H1 (cell line): ENCODE measurements at regions not wholly inside any gene's neighbourhood (a gene's known extent, or its start where the extent isn't known, plus 50 kb on each side); places are given as distances from the start of the nearest gene placed in this dataset.

Experiments
- CTCF ChIA-PET: fragments of 300-600 bp; sonication (Branson Sonifier 250); formaldehyde crosslinking; loops from one replicate; lab custom pipeline; 2021; ENCODE audit not compliant: partially characterized antibody; lab: Charles Lee
- POLR2A ChIA-PET: fragments of 300-600 bp; sonication (Branson Sonifier 250); formaldehyde crosslinking; loops from one replicate; lab custom pipeline; 2021; ENCODE audit warnings: inconsistent platforms; ENCODE audit not compliant: partially characterized antibody; lab: Charles Lee
- DNase-seq, 2 experiments: peaks; one replicate each; pipeline versions ENCODE4 v3.0.0 to v3.0.0-alpha.2; 2010 to 2022; ENCODE audit warnings: low spot score in 2 of 2, low read depth in 1 of 2, mixed read lengths in 1 of 2
- FAIRE-seq: peaks from 2 replicates; lab custom pipeline; 2011; peaks lifted over from hg19 to GRCh38; lab: Jason Lieb, UNC
- H2AFZ ChIP-seq: 2 replicates; pipeline ENCODE4 v1.8.1; 2012; ENCODE audit warnings: low read length, inconsistent platforms
- H2AK5ac ChIP-seq: 2 replicates; pipeline ENCODE4 v1.6.1; 2013; ENCODE audit warnings: low read depth, low read length
- H2BK120ac ChIP-seq: replicated peaks from 2 replicates; pipeline ENCODE3; 2013; ENCODE audit warnings: low read depth, low read length, inconsistent platforms
- H2BK12ac ChIP-seq: 2 replicates; pipeline ENCODE4 v1.6.1; 2013; ENCODE audit warnings: low read depth, low read length
- H2BK15ac ChIP-seq: 2 replicates; pipeline ENCODE4 v1.6.1; 2013; ENCODE audit warnings: low read length
- H2BK20ac ChIP-seq: 2 replicates; pipeline ENCODE4 v1.6.1; 2013; ENCODE audit warnings: low read length
- H2BK5ac ChIP-seq: 2 replicates; pipeline ENCODE4 v1.6.1; 2013; ENCODE audit warnings: low read depth, low read length
- H3K14ac ChIP-seq: 2 replicates; pipeline ENCODE4 v1.6.1; 2013; ENCODE audit warnings: inconsistent platforms; ENCODE audit not compliant: insufficient read length
- H3K18ac ChIP-seq: 2 replicates; pipeline ENCODE4 v1.6.1; 2013; ENCODE audit warnings: low read length; ENCODE audit errors: extremely low read depth
- H3K23ac ChIP-seq: 2 replicates; pipeline ENCODE4 v1.6.1; 2013; ENCODE audit warnings: inconsistent platforms; ENCODE audit not compliant: insufficient read length
- H3K23me2 ChIP-seq: 2 replicates; pipeline ENCODE4 v1.6.1; 2013; ENCODE audit warnings: low read depth, low read length
- H3K27ac ChIP-seq: 2 replicates; pipeline ENCODE4 v1.6.1; 2011; ENCODE audit warnings: low read depth, low read length, inconsistent platforms
- H3K27me3 ChIP-seq, 4 experiments: replicated peaks in 1 of 4; 1 replicate in 1 of 4; 2 replicates in 3 of 4; pipeline versions ENCODE4 v1.6.1 to v1.8.1; 2011 to 2013; ENCODE audit warnings: low read length in 3 of 4, mild to moderate bottlenecking in 3 of 4, inconsistent platforms in 2 of 4, mixed read lengths in 2 of 4, moderate library complexity in 1 of 4; ENCODE audit not compliant: control insufficient read depth in 3 of 4, insufficient read depth in 3 of 4; ENCODE audit errors: extremely low read depth in 1 of 4
- H3K36me3 ChIP-seq, 4 experiments: 2 replicates each; pipeline versions ENCODE4 v1.6.1 to v1.8.1; 2011 to 2013; ENCODE audit warnings: mild to moderate bottlenecking in 4 of 4, low read length in 3 of 4, moderate library complexity in 2 of 4, control low read depth in 1 of 4, inconsistent platforms in 1 of 4; ENCODE audit not compliant: insufficient read depth in 4 of 4, control insufficient read depth in 2 of 4
- H3K4ac ChIP-seq: replicated peaks from 2 replicates; pipeline ENCODE3; 2013; ENCODE audit warnings: low read length, low read depth, mixed read lengths, inconsistent platforms; ENCODE audit not compliant: insufficient read length
- H3K4me1 ChIP-seq, 4 experiments: replicated peaks in 1 of 4; 1 replicate in 1 of 4; 2 replicates in 3 of 4; pipeline versions ENCODE4 v1.6.1 to v1.8.1; 2011 to 2013; ENCODE audit warnings: low read length in 3 of 4, inconsistent platforms in 2 of 4, mixed read lengths in 1 of 4; ENCODE audit not compliant: insufficient read depth in 4 of 4, control insufficient read depth in 3 of 4
- H3K4me2 ChIP-seq, 2 experiments: 2 replicates each; pipeline versions ENCODE4 v1.6.1 to v1.8.1; 2011 to 2013; ENCODE audit warnings: low read depth in 2 of 2, low read length in 2 of 2, control low read depth in 1 of 2, inconsistent platforms in 1 of 2, mild to moderate bottlenecking in 1 of 2; ENCODE audit not compliant: insufficient read depth in 1 of 2
- H3K4me3 ChIP-seq, 4 experiments: fragments of 200-600, 300-600 bp in 1 of 4; sonication (generic), shearing (Covaris generic), sonication (Bioruptor Twin) in 1 of 4; 2 replicates each; pipeline versions ENCODE4 v1.5.1 to v1.8.1; 2011 to 2016; ENCODE audit warnings: low read length in 4 of 4, low read depth in 3 of 4, control low read depth in 2 of 4, inconsistent platforms in 2 of 4, mild to moderate bottlenecking in 2 of 4, mixed read lengths in 1 of 4, moderate library complexity in 1 of 4; ENCODE audit not compliant: insufficient read depth in 2 of 4; ENCODE audit errors: extremely low read depth in 1 of 4
- H3K56ac ChIP-seq: replicated peaks from 2 replicates; pipeline ENCODE3; 2013; ENCODE audit warnings: low read depth, mild to moderate bottlenecking, mixed read lengths, low read length, inconsistent platforms; ENCODE audit not compliant: insufficient read length
- H3K79me1 ChIP-seq: 2 replicates; pipeline ENCODE4 v1.6.1; 2013; ENCODE audit warnings: low read depth, low read length, control low read depth
- H3K79me2 ChIP-seq, 2 experiments: 2 replicates each; pipeline versions ENCODE4 v1.6.1 to v1.8.1; 2012 to 2013; ENCODE audit warnings: low read length in 2 of 2, mild to moderate bottlenecking in 2 of 2, inconsistent platforms in 1 of 2; ENCODE audit not compliant: insufficient read depth in 2 of 2, control insufficient read depth in 1 of 2
- H3K9ac ChIP-seq, 4 experiments: replicated peaks in 1 of 4; 1 replicate in 1 of 4; 2 replicates in 3 of 4; pipeline versions ENCODE4 v1.6.1 to v1.8.1; 2011 to 2013; ENCODE audit warnings: low read depth in 3 of 4, low read length in 3 of 4, control low read depth in 2 of 4, mild to moderate bottlenecking in 2 of 4, moderate library complexity in 2 of 4, inconsistent platforms in 1 of 4; ENCODE audit errors: extremely low read depth in 1 of 4
- H3K9me3 ChIP-seq, 2 experiments: 2 replicates each; pipeline versions ENCODE4 v1.6.1 to v1.8.1; 2012 to 2013; ENCODE audit warnings: mild to moderate bottlenecking in 2 of 2, moderate library complexity in 2 of 2, control low read depth in 1 of 2, inconsistent platforms in 1 of 2, low read depth in 1 of 2, low read length in 1 of 2, mixed read lengths in 1 of 2; ENCODE audit not compliant: insufficient read depth in 2 of 2
- H4K20me1 ChIP-seq, 2 experiments: replicated peaks in 1 of 2; 2 replicates each; pipeline versions ENCODE3 to v1.8.1; 2011 to 2013; ENCODE audit warnings: inconsistent platforms in 2 of 2, low read length in 2 of 2, mild to moderate bottlenecking in 1 of 2; ENCODE audit not compliant: insufficient read depth in 2 of 2, control insufficient read depth in 1 of 2
- H4K5ac ChIP-seq: 2 replicates; pipeline ENCODE4 v1.6.1; 2013; ENCODE audit warnings: low read length, low read depth, mixed read lengths, inconsistent platforms; ENCODE audit not compliant: insufficient read length
- H4K8ac ChIP-seq: 2 replicates; pipeline ENCODE4 v1.8.0; 2013; ENCODE audit warnings: mild to moderate bottlenecking, moderate library complexity, low read length, inconsistent platforms; ENCODE audit not compliant: insufficient read depth; ENCODE audit errors: extremely low read depth
- H4K91ac ChIP-seq: replicated peaks from 2 replicates; pipeline ENCODE3; 2013; ENCODE audit warnings: low read length, mixed read lengths, inconsistent platforms; ENCODE audit not compliant: insufficient read length
- BCL11A ChIP-seq, 2 experiments: IDR thresholded peaks; one replicate each; pipeline ENCODE4 v1.6.1; 2011; ENCODE audit warnings: low read depth in 2 of 2, low read length in 2 of 2, mild to moderate bottlenecking in 2 of 2
- CEBPB ChIP-seq: IDR thresholded peaks from 2 replicates; pipeline ENCODE4 v1.6.1; 2012; ENCODE audit warnings: low read depth, low read length
- EP300 ChIP-seq, 2 experiments: IDR thresholded peaks; 1 replicate in 1 of 2; 2 replicates in 1 of 2; pipeline ENCODE4 v1.6.1; 2011 to 2012; ENCODE audit warnings: low read depth in 2 of 2, low read length in 2 of 2, mild to moderate bottlenecking in 2 of 2, borderline replicate concordance in 1 of 2, inconsistent platforms in 1 of 2, moderate library complexity in 1 of 2
- GTF2F1 ChIP-seq: IDR thresholded peaks from 2 replicates; pipeline ENCODE4 v1.6.1; 2012; ENCODE audit warnings: low read depth, low read length, improper control_type of control experiment, borderline replicate concordance
- POU5F1 ChIP-seq: IDR thresholded peaks from 2 replicates; pipeline ENCODE4 v1.6.1; 2011; ENCODE audit warnings: low read depth, mild to moderate bottlenecking, low read length, moderate library complexity
- WGBS, 2 experiments: shearing (Covaris generic) in 1 of 2; methylation state at CpG; one replicate each; pipeline versions ENCODE4 v1.1.6 to v1.1.7; 2013 to 2015; ENCODE audit warnings: low lambda C conversion rate in 2 of 2, mixed read lengths in 2 of 2, inconsistent platforms in 1 of 2, low coverage in 1 of 2, missing lambda C conversion rate in 1 of 2; ENCODE audit not compliant: insufficient replicate concordance in 2 of 2, insufficient coverage in 1 of 2, insufficient read length in 1 of 2; ENCODE audit errors: extremely low coverage in 1 of 2, missing lambda C conversion rate in 1 of 2; 5-methylcytosine and 5-hydroxymethylcytosine counted together

DNA sequence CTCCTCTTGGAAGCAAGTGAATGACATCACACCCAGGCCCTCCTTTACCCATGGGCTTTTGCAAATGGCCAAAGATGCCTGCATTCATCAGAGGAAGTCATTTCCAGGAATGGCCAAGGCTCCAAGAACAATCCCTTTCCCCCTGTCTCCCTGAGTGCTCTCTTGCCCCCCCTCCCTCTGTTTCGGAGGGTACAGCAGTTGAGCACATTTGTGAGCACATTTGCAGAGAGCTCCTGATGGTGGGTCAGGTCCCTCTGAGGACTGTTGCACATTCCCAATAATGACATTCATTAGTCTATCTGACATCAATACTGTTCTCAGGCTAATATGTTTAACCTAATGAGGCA, 113.4 kb downstream of the MATN1 start:
- H3K4me1 ChIP-seq, result no peaks in the 10 kb centered on the region; a peak in 1 of 7 replicates
- H3K27me3 ChIP-seq, result no peaks in the 10 kb centered on the region
- no peak overlapping the region for H2BK12ac ChIP-seq
- 76% methylated on average over 1 of the region's 1 CpG; no CpG with 5 or more reads in 1 of the 2 experiments for WGBS, 2 experiments
- H2AK5ac ChIP-seq, result no peak overlapping the region
- no peak overlapping the region for H2AFZ ChIP-seq
- H3K36me3 ChIP-seq, result no peaks in the 10 kb centered on the region
- H3K18ac ChIP-seq, result no peak overlapping the region
- no peak overlapping the region for H2BK5ac ChIP-seq
- no peaks in the 10 kb centered on the region for H3K9me3 ChIP-seq
- DNase-seq (no peak), FAIRE-seq (no peak)
- H2BK120ac ChIP-seq, result no peak overlapping the region
- H4K5ac ChIP-seq, result no peak overlapping the region
- no peak overlapping the region for H3K56ac ChIP-seq
- no peak overlapping the region for H2BK15ac ChIP-seq
- no peaks in the 10 kb centered on the region for H3K79me1 ChIP-seq
- H3K27ac ChIP-seq, result no peak overlapping the region
- ChIA-PET CTCF (interaction anchor here (0.6 kb wide), 1 partner anchor 1000 kb away, joined by 3 read pairs; no protein-coding TSS in a partner anchor), POLR2A (interaction anchor here (0.6 kb wide), 1 partner anchor 584 kb away, joined by 3 read pairs; no protein-coding TSS in a partner anchor)
- H3K4ac ChIP-seq, result no peak overlapping the region
- no peak overlapping the region for H3K4me3 ChIP-seq
- H3K23ac ChIP-seq, result no peak overlapping the region
- H3K79me2 ChIP-seq, result no peaks in the 10 kb centered on the region
- H3K4me2 ChIP-seq, result no peak overlapping the region
- H2BK20ac ChIP-seq, result no peak overlapping the region
- no peaks in the 10 kb centered on the region for H4K20me1 ChIP-seq
- H4K91ac ChIP-seq, result no peak overlapping the region
- no peak overlapping the region for H3K14ac ChIP-seq
- no peaks in the 10 kb centered on the region for H3K23me2 ChIP-seq
- H3K9ac ChIP-seq, result no peak overlapping the region
- H4K8ac ChIP-seq, result no peak overlapping the region
- TF ChIP-seq GTF2F1 (no peak), POU5F1 (no peak), EP300 (IDR thresholded peaks at IDR 0.05; ENCODE audit: borderline replicate concordance in 1 of 2, low read depth in 2 of 2, low read length in 2 of 2) (no peak), BCL11A (IDR thresholded peaks at IDR 0.05; ENCODE audit: low read depth in 2 of 2, low read length in 2 of 2) (no peak), CEBPB (no peak)
